HEK293 (cell line): ENCODE measurements at regions not wholly inside any gene's neighbourhood (a gene's known extent, or its start where the extent isn't known, plus 50 kb on each side); places are given as distances from the start of the nearest gene placed in this dataset.

Source experiments
- CTCF ChIA-PET: fragments of 350-600 bp; formaldehyde crosslinking; extraction: SDS; loops from one replicate; lab custom pipeline; 2021; ENCODE audit warnings: antibody characterized with exemption; lab: Yijun Ruan, JAX
- POLR2A ChIA-PET: fragments of 300-600 bp; formaldehyde crosslinking; extraction: SDS; loops from one replicate; lab custom pipeline; 2020; ENCODE audit warnings: antibody characterized with exemption, inconsistent platforms; lab: Yijun Ruan, JAX
- H3K27ac ChIP-seq: fragments of 200-500 bp; sonication (Bioruptor generic); 2 replicates; pipeline ENCODE4 v1.5.1; 2014; ENCODE audit warnings: low read depth, low read length, control low read depth, inconsistent platforms; ENCODE audit errors: extremely low read depth
- H3K36me3 ChIP-seq, 2 experiments: fragments of 200-500 bp in 1 of 2; sonication (Bioruptor generic) in 1 of 2; 1 replicate in 1 of 2; 2 replicates in 1 of 2; pipeline ENCODE4 v1.5.1; 2014 to 2017; ENCODE audit warnings: inconsistent platforms in 2 of 2, low read length in 2 of 2; ENCODE audit not compliant: control insufficient read depth in 2 of 2, insufficient read depth in 1 of 2
- H3K4me1 ChIP-seq: fragments of 200-500 bp; sonication (Bioruptor generic); 2 replicates; pipeline ENCODE4 v1.5.1; 2014; ENCODE audit warnings: mild to moderate bottlenecking, low read length, inconsistent platforms; ENCODE audit not compliant: control insufficient read depth, insufficient read depth
- H3K4me3 ChIP-seq: 2 replicates; pipeline ENCODE4 v1.5.1; 2011; ENCODE audit warnings: low read depth, mild to moderate bottlenecking, control low read depth, low read length, moderate library complexity
- H3K9me3 ChIP-seq: fragments of 200-500 bp; sonication (Bioruptor generic); 2 replicates; pipeline ENCODE4 v1.5.1; 2014; ENCODE audit warnings: low read depth, low read length, inconsistent platforms; ENCODE audit not compliant: control insufficient read depth, insufficient read depth
- ELK4 ChIP-seq: IDR thresholded peaks from 2 replicates; pipeline ENCODE4 v1.6.1; 2011; ENCODE audit warnings: mild to moderate bottlenecking, low read depth, low read length, borderline replicate concordance
- MEIS1 ChIP-seq: sonication (generic); formaldehyde crosslinking; IDR thresholded peaks from 2 replicates; pipeline ENCODE4 v1.8.1; 2022; ENCODE audit warnings: missing genetic modification reagents, mild to moderate bottlenecking, borderline replicate concordance
- SP3 ChIP-seq: fragments of 450-650 bp; formaldehyde crosslinking; IDR thresholded peaks from 2 replicates; pipeline ENCODE4 v1.5.1; 2016; ENCODE audit warnings: missing biosample characterization, missing genetic modification characterization
- SP7 ChIP-seq: fragments of 450-650 bp; formaldehyde crosslinking; IDR thresholded peaks from 2 replicates; pipeline ENCODE4 v1.5.1; 2016; ENCODE audit warnings: missing biosample characterization, missing genetic modification characterization
- ZBTB17 ChIP-seq: fragments of 450-650 bp; formaldehyde crosslinking; IDR thresholded peaks from 2 replicates; pipeline ENCODE4 v1.5.1; 2016; ENCODE audit warnings: missing biosample characterization, missing genetic modification characterization
- ZBTB20 ChIP-seq: fragments of 450-650 bp; formaldehyde crosslinking; IDR thresholded peaks from 2 replicates; pipeline ENCODE4 v1.5.1; 2016; ENCODE audit warnings: missing biosample characterization, missing genetic modification characterization
- ZBTB21 ChIP-seq: fragments of 450-650 bp; formaldehyde crosslinking; IDR thresholded peaks from 2 replicates; pipeline ENCODE4 v1.5.1; 2017; ENCODE audit warnings: missing biosample characterization, missing genetic modification characterization
- ZFP41 ChIP-seq: fragments of 450-650 bp; formaldehyde crosslinking; IDR thresholded peaks from 2 replicates; pipeline ENCODE4 v1.5.1; 2016; ENCODE audit warnings: missing biosample characterization, missing genetic modification characterization, borderline replicate concordance
- ZNF114 ChIP-seq: fragments of 450-650 bp; formaldehyde crosslinking; IDR thresholded peaks from 2 replicates; pipeline ENCODE4 v1.5.0; 2017; ENCODE audit warnings: missing biosample characterization, missing genetic modification characterization
- ZNF311 ChIP-seq: fragments of 450-650 bp; formaldehyde crosslinking; IDR thresholded peaks from 2 replicates; pipeline ENCODE4 v1.5.1; 2017; ENCODE audit warnings: missing biosample characterization, missing genetic modification characterization, borderline replicate concordance
- ZNF660 ChIP-seq: fragments of 450-650 bp; IDR thresholded peaks from 2 replicates; pipeline ENCODE4 v1.5.1; 2018; ENCODE audit warnings: missing biosample characterization, mild to moderate bottlenecking, missing genetic modification characterization
- ZNF670 ChIP-seq: fragments of 450-650 bp; formaldehyde crosslinking; IDR thresholded peaks from 2 replicates; pipeline ENCODE4 v1.5.1; 2016; ENCODE audit warnings: missing biosample characterization, missing genetic modification characterization, low read depth
- ZNF837 ChIP-seq: fragments of 450-650 bp; formaldehyde crosslinking; IDR thresholded peaks from 2 replicates; pipeline ENCODE4 v1.5.1; 2016; ENCODE audit warnings: missing biosample characterization, missing genetic modification characterization
- ZNF843 ChIP-seq: fragments of 450-650 bp; formaldehyde crosslinking; IDR thresholded peaks from 2 replicates; pipeline ENCODE4 v1.5.1; 2016; ENCODE audit warnings: missing biosample characterization, missing genetic modification characterization
- ZSCAN16 ChIP-seq: fragments of 450-650 bp; formaldehyde crosslinking; IDR thresholded peaks from 2 replicates; pipeline ENCODE4 v1.5.1; 2016; ENCODE audit warnings: missing biosample characterization, missing genetic modification characterization
- TF ChIP-seq, protein P1 (sequence below): fragments of 450-650 bp; formaldehyde crosslinking; conservative IDR thresholded peaks from 2 replicates; pipeline ENCODE4 v1.5.1; 2016; ENCODE audit warnings: low read depth, missing biosample characterization, missing genetic modification characterization
- TF ChIP-seq, protein P2 (sequence below): fragments of 450-650 bp; formaldehyde crosslinking; IDR thresholded peaks from 2 replicates; pipeline ENCODE4 v1.5.1; 2016; ENCODE audit warnings: missing biosample characterization, missing genetic modification characterization, borderline replicate concordance
- TF ChIP-seq, protein P3 (sequence below): fragments of 450-650 bp; formaldehyde crosslinking; conservative IDR thresholded peaks from 2 replicates; pipeline ENCODE4 v1.5.1; 2016; ENCODE audit warnings: low read depth, missing biosample characterization, missing genetic modification characterization

DNA sequence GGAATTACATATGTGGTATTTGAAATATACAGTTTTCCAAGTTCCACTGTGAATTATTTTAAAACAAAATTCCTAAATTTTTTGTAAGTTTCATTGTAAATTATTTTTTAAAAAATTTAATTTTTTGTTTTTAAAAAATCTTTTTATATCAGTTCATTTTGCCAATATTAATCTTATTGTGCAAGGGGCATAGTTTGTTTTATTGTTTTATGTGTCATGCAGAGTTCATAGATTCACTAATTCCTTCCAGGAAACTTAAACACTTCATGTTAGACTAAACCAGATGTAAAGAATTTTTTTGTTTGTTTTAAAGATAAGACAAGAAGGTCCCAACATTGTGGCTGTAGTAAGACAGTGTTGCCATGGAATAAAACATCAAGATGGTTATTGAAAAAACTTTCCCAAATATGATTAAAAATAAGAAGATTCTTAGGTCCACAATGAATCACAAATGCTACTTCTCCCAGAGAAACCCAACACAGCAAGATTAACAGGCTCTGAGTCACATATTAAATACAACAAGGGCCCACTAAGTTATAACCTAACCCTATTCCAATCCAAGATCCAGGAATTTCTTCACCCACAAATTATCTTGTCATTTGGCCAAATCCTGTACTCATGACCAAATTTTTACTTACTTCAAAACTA lies 464.7 kb upstream of the IGFBP3 start (continued):
- TF ChIP-seq, protein P1, sequence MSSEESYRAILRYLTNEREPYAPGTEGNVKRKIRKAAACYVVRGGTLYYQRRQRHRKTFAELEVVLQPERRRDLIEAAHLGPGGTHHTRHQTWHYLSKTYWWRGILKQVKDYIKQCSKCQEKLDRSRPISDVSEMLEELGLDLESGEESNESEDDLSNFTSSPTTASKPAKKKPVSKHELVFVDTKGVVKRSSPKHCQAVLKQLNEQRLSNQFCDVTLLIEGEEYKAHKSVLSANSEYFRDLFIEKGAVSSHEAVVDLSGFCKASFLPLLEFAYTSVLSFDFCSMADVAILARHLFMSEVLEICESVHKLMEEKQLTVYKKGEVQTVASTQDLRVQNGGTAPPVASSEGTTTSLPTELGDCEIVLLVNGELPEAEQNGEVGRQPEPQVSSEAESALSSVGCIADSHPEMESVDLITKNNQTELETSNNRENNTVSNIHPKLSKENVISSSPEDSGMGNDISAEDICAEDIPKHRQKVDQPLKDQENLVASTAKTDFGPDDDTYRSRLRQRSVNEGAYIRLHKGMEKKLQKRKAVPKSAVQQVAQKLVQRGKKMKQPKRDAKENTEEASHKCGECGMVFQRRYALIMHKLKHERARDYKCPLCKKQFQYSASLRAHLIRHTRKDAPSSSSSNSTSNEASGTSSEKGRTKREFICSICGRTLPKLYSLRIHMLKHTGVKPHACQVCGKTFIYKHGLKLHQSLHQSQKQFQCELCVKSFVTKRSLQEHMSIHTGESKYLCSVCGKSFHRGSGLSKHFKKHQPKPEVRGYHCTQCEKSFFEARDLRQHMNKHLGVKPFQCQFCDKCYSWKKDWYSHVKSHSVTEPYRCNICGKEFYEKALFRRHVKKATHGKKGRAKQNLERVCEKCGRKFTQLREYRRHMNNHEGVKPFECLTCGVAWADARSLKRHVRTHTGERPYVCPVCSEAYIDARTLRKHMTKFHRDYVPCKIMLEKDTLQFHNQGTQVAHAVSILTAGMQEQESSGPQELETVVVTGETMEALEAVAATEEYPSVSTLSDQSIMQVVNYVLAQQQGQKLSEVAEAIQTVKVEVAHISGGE (tag by site-specific recombination), result no peak
- TF ChIP-seq ZNF311 (tag by site-specific recombination) (no peak), SP7 (no peak), ZFP41 (tag by site-specific recombination) (no peak)

DNA sequence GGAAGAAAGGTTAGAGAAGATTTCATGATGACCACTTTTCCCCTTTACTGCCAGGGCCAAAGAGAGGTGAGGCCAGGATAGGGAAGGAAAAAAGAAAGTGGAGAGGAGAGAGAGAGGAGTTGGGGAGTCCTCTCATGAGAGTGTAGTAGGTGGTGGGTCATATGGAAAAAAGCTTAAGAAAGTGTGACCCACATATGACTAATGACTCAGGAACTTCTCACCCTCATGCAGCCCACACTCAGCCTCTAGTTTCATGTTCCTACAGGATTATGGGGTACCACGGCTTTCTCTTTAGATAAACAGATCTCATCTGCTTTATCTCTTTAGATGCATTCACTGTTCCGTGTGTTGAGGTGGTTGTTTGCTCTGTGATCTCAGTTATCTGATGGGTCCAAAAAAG lies 462.5 kb upstream of the IGFBP3 start:
- POLR2A ChIA-PET, result interaction anchor here (0.7 kb wide), 1 partner anchor 525 kb away, joined by 3 read pairs; no protein-coding TSS in a partner anchor
- Histone ChIP-seq H3K9me3 (no peaks in the 10 kb centered on the region), H3K27ac (no peak overlapping the region), H3K4me3 (no peak overlapping the region), H3K4me1 (no peaks in the 10 kb centered on the region; the same call in 1 of the 2 replicates), H3K36me3 (no peaks in the 10 kb centered on the region)
- no peak for TF ChIP-seq ZNF843 (tag by site-specific recombination)
- TF ChIP-seq ZBTB21, result no peak
- TF ChIP-seq, protein P1 (tag by site-specific recombination), result no peak
- TF ChIP-seq ZNF670 (tag by site-specific recombination), result no peak
- TF ChIP-seq ZNF114, result no peak
- no peak for TF ChIP-seq SP3 (tag by site-specific recombination)
- TF ChIP-seq ZBTB17, result no peak
- TF ChIP-seq ZNF837 (tag by site-specific recombination), result no peak
- no peak for TF ChIP-seq ZBTB20 (tag by site-specific recombination)
- TF ChIP-seq ZSCAN16 (tag by site-specific recombination), result no peak
- TF ChIP-seq ZNF311 (tag by site-specific recombination), result no peak
- no peak for TF ChIP-seq MEIS1 (CRISPR knock-in tag)
- TF ChIP-seq ZNF660 (tag by site-specific recombination), result no peak
- no peak for TF ChIP-seq ELK4
- TF ChIP-seq, protein P2, sequence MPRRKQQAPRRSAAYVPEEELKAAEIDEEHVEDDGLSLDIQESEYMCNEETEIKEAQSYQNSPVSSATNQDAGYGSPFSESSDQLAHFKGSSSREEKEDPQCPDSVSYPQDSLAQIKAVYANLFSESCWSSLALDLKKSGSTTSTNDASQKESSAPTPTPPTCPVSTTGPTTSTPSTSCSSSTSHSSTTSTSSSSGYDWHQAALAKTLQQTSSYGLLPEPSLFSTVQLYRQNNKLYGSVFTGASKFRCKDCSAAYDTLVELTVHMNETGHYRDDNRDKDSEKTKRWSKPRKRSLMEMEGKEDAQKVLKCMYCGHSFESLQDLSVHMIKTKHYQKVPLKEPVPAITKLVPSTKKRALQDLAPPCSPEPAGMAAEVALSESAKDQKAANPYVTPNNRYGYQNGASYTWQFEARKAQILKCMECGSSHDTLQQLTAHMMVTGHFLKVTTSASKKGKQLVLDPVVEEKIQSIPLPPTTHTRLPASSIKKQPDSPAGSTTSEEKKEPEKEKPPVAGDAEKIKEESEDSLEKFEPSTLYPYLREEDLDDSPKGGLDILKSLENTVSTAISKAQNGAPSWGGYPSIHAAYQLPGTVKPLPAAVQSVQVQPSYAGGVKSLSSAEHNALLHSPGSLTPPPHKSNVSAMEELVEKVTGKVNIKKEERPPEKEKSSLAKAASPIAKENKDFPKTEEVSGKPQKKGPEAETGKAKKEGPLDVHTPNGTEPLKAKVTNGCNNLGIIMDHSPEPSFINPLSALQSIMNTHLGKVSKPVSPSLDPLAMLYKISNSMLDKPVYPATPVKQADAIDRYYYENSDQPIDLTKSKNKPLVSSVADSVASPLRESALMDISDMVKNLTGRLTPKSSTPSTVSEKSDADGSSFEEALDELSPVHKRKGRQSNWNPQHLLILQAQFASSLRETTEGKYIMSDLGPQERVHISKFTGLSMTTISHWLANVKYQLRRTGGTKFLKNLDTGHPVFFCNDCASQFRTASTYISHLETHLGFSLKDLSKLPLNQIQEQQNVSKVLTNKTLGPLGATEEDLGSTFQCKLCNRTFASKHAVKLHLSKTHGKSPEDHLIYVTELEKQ (tag by site-specific recombination), result no peak
- TF ChIP-seq, protein P3, sequence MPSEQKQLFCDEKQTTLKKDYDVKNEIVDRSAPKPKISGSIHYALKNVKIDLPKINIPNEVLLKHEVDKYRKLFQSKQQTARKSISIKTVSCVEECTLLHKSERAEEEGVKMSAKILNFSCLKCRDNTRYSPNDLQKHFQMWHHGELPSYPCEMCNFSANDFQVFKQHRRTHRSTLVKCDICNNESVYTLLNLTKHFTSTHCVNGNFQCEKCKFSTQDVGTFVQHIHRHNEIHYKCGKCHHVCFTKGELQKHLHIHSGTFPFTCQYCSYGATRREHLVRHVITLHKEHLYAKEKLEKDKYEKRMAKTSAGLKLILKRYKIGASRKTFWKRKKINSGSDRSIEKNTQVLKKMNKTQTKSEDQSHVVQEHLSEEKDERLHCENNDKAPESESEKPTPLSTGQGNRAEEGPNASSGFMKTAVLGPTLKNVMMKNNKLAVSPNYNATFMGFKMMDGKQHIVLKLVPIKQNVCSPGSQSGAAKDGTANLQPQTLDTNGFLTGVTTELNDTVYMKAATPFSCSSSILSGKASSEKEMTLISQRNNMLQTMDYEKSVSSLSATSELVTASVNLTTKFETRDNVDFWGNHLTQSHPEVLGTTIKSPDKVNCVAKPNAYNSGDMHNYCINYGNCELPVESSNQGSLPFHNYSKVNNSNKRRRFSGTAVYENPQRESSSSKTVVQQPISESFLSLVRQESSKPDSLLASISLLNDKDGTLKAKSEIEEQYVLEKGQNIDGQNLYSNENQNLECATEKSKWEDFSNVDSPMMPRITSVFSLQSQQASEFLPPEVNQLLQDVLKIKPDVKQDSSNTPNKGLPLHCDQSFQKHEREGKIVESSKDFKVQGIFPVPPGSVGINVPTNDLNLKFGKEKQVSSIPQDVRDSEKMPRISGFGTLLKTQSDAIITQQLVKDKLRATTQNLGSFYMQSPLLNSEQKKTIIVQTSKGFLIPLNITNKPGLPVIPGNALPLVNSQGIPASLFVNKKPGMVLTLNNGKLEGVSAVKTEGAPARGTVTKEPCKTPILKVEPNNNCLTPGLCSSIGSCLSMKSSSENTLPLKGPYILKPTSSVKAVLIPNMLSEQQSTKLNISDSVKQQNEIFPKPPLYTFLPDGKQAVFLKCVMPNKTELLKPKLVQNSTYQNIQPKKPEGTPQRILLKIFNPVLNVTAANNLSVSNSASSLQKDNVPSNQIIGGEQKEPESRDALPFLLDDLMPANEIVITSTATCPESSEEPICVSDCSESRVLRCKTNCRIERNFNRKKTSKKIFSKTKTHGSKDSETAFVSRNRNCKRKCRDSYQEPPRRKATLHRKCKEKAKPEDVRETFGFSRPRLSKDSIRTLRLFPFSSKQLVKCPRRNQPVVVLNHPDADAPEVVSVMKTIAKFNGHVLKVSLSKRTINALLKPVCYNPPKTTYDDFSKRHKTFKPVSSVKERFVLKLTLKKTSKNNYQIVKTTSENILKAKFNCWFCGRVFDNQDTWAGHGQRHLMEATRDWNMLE (tag by site-specific recombination), result no peak
- CTCF ChIA-PET, result interaction anchor here (0.9 kb wide), 1 partner anchor 25 kb away, joined by 3 read pairs; no protein-coding TSS in a partner anchor
